Mucosa of descending colon (tissue), 3 donors: ENCODE measurements at regions not wholly inside any gene's neighbourhood (a gene's known extent, or its start where the extent isn't known, plus 50 kb on each side); places are given as distances from the start of the nearest gene placed in this dataset.

Experiments used
- ATAC-seq: fragments of 200-7000 bp; cut with Tn5 transposase; one replicate; pipeline ENCODE4 v1.9.1; 2020; ENCODE audit warnings: mild to moderate bottlenecking, moderate library complexity
- DNase-seq, 3 donors: peaks; one replicate each; pipeline ENCODE4 v3.0.0-alpha.2; 2020
- H3K36me3 ChIP-seq: fragments of 200-600 bp; one replicate; pipeline ENCODE4 v1.8.0; 2021; ENCODE audit warnings: low read depth, mild to moderate bottlenecking
- H3K4me1 ChIP-seq: fragments of 200-600 bp; one replicate; pipeline ENCODE4 v1.8.0; 2021; ENCODE audit warnings: low read depth, mild to moderate bottlenecking
- H3K4me3 ChIP-seq: fragments of 200-600 bp; one replicate; pipeline ENCODE4 v1.8.0; 2021; ENCODE audit warnings: mild to moderate bottlenecking
- H3K9me3 ChIP-seq: fragments of 200-600 bp; one replicate; pipeline ENCODE4 v1.8.0; 2021; ENCODE audit warnings: mild to moderate bottlenecking
- CTCF ChIP-seq: fragments of 200-600 bp; IDR thresholded peaks from one replicate; pipeline ENCODE4 v1.8.0; 2022; ENCODE audit warnings: antibody characterized with exemption, mild to moderate bottlenecking
- intact Hi-C, 2 donors: fragments of 100-400 bp; cut with DNase I in 1 of 2; cut with micrococcal nuclease in 1 of 2; formaldehyde crosslinking; loops; one replicate each; pipeline versions ENCODE4 v1.11.0 to v1.11.1; 2022; cut with DNase I, micrococcal nuclease
- donor health status: DM: no; HTN: no; CAD: no; lungs with moderate emphysema.
- donor health status: DM: no; HTN: no; CAD: no.
- donor health status: DM: no; HTN: yes; CAD: no.

GRCh38 chr9:104984948-104985347, 57.0 kb upstream of the ABCA1 start:
- Histone ChIP-seq H3K9me3 (no peaks in the 10 kb centered on the region), H3K4me1 (peaks cover 2% of the 10 kb centered on the region)
- intact Hi-C loops = no loop called here

GRCh38 chr9:104986096-104986495, 58.1 kb upstream of the ABCA1 start:
- peaks cover 7% of the 10 kb centered on the region for H3K4me1 ChIP-seq
- no peak overlapping the region for H3K4me3 ChIP-seq
- TF ChIP-seq CTCF = no peak
- DNase-seq (no peak), ATAC-seq (no peak)
- H3K9me3 ChIP-seq = no peaks in the 10 kb centered on the region
- intact Hi-C loops = no loop called here
- no peaks in the 10 kb centered on the region for H3K36me3 ChIP-seq

More at GRCh38 chr9:104984948-104985347, 57.0 kb upstream of the ABCA1 start:
- ATAC-seq (no peak), DNase-seq (no peak)
- Histone ChIP-seq H3K4me3 (no peak overlapping the region), H3K36me3 (no peaks in the 10 kb centered on the region)
- no peak for TF ChIP-seq CTCF

- H3K36me3 ChIP-seq = no peaks in the 10 kb centered on the region
- intact Hi-C loops = no loop called here
- no peak overlapping the region for H3K4me3 ChIP-seq
- peaks cover 15% of the 10 kb centered on the region for H3K4me1 ChIP-seq
- ATAC-seq = no peak
- no peaks in the 10 kb centered on the region for H3K9me3 ChIP-seq
- DNase-seq = no peak
- TF ChIP-seq CTCF = no peak
Measured at GRCh38 chr9:104987743-104988142, 59.8 kb upstream of the ABCA1 start.

GRCh38 chr9:104988539-104988938, 60.6 kb upstream of the ABCA1 start:
- Histone ChIP-seq H3K36me3 (no peaks in the 10 kb centered on the region), H3K4me3 (no peak overlapping the region), H3K9me3 (no peaks in the 10 kb centered on the region), H3K4me1 (peaks cover 15% of the 10 kb centered on the region)
- no peak for ATAC-seq
- DNase-seq = no peak
- intact Hi-C loops = no loop called here
- TF ChIP-seq CTCF = no peak

- no peaks in the 10 kb centered on the region for H3K9me3 ChIP-seq
- TF ChIP-seq CTCF = no peak
- ATAC-seq (peak; percentile 95), DNase-seq (peak; percentile 89 to 95 (median 94))
- no peaks in the 10 kb centered on the region for H3K36me3 ChIP-seq
- intact Hi-C loops = loop anchor here in 1 of 2 donors (5.0 kb wide), 1 partner anchor 64 kb away; the partner anchor contains the start of gene ABCA1
- H3K4me3 ChIP-seq = peak overlapping the region; percentile 12
- H3K4me1 ChIP-seq = peaks cover 15% of the 10 kb centered on the region
Measured at GRCh38 chr9:104991144-104991953, 63.4 kb upstream of the ABCA1 start.
